ENCODE measurements at regions not wholly inside any gene's neighbourhood (a gene's known extent, or its start where the extent isn't known, plus 50 kb on each side); places are given as distances from the start of the nearest gene placed in this dataset.

- no peak for DNase-seq (ENCODE audit: low read depth, low spot score)
Observed at GRCh38 chr13:77480066-77480465, 55.4 kb upstream of the SCEL start.

GRCh38 chr13:77479326-77479725 lies 56.2 kb upstream of the SCEL start:
- no peak for DNase-seq (ENCODE audit: low read depth, low spot score)

GRCh38 chr13:77477299-77477848 lies 58.1 kb upstream of the SCEL start:
- no peak for DNase-seq (ENCODE audit: low read depth, low spot score)

GRCh38 chr13:77476456-77476855 lies 59.0 kb upstream of the SCEL start:
- DNase-seq (ENCODE audit: low read depth, low spot score), result no peak

GRCh38 chr13:77475345-77476084 lies 60.0 kb upstream of the SCEL start:
- DNase-seq (ENCODE audit: low read depth, low spot score), result no peak

- DNase-seq (ENCODE audit: low read depth, low spot score), result no peak
Observed at GRCh38 chr13:77470986-77471385, 64.5 kb upstream of the SCEL start.

- no peak for DNase-seq (ENCODE audit: low read depth, low spot score)
Observed at GRCh38 chr13:77466753-77467422, 68.6 kb upstream of the SCEL start.

GRCh38 chr13:77465603-77466195 lies 69.8 kb upstream of the SCEL start:
- DNase-seq (ENCODE audit: low read depth, low spot score), result no peak

- DNase-seq (ENCODE audit: low read depth, low spot score), result no peak
Observed at GRCh38 chr13:77460195-77460594, 75.3 kb upstream of the SCEL start.

- no peak for DNase-seq (ENCODE audit: low read depth, low spot score)
Observed at GRCh38 chr13:77459592-77459991, 75.9 kb upstream of the SCEL start.

GRCh38 chr13:77458736-77459135 lies 76.8 kb upstream of the SCEL start:
- no peak for DNase-seq (ENCODE audit: low read depth, low spot score)

- DNase-seq (ENCODE audit: low read depth, low spot score), result no peak
Observed at GRCh38 chr13:77457966-77458365, 77.5 kb upstream of the SCEL start.

GRCh38 chr13:77456271-77456670 lies 79.2 kb upstream of the SCEL start:
- no peak for DNase-seq (ENCODE audit: low read depth, low spot score)

GRCh38 chr13:77449265-77449664 lies 86.2 kb upstream of the SCEL start:
- DNase-seq (ENCODE audit: low read depth, low spot score), result no peak

GRCh38 chr13:77448689-77449088 lies 86.8 kb upstream of the SCEL start:
- no peak for DNase-seq (ENCODE audit: low read depth, low spot score)

- DNase-seq (ENCODE audit: low read depth, low spot score), result no peak
Observed at GRCh38 chr13:77443511-77443910, 92.0 kb upstream of the SCEL start.

- DNase-seq (ENCODE audit: low read depth, low spot score), result no peak
Observed at GRCh38 chr13:77437267-77437666, 98.2 kb upstream of the SCEL start.

- DNase-seq (ENCODE audit: low read depth, low spot score), result no peak
Observed at GRCh38 chr13:77434289-77434688, 101.2 kb upstream of the SCEL start.

GRCh38 chr13:77431449-77431848 lies 104.1 kb upstream of the SCEL start:
- DNase-seq (ENCODE audit: low read depth, low spot score), result no peak

- no peak for DNase-seq (ENCODE audit: low read depth, low spot score)
Observed at GRCh38 chr13:77430377-77430951, 103.6 kb upstream of the MYCBP2 start.

GRCh38 chr13:77429320-77430142 lies 102.6 kb upstream of the MYCBP2 start:
- DNase-seq (ENCODE audit: low read depth, low spot score), result peak; percentile 66
